ENCODE measurements at regions not wholly inside any gene's neighbourhood (a gene's known extent, or its start where the extent isn't known, plus 50 kb on each side); places are given as distances from the start of the nearest gene placed in this dataset.
"Not testable (repeated sequence)": the region's sequence is repeated elsewhere in the genome, so short reads cannot be mapped to it uniquely, and the experiment has no call there.

DNA sequence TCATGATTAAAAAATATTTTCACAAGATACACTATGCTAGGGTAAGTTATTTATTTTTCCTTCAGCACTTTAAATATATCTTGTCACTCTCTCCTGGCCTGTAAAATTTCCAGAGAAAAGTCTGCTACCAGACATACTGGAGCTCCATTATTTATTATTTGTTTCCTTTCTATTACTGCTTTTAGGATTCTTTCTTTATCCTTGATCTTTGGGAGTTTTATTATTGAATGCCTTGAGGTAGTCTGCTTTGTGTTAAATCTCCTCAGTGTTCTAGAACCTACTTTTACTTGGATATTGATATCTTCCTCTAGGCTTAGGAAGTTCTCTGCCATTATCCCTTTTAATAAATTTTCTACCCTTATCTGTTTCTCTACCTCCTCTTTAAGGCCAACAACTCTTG is 142.0 kb upstream of the TGFBR2 start:
- no peak for DNase-seq

GRCh38 chr3:30465454-30465853 is 140.9 kb upstream of the TGFBR2 start:
- DNase-seq, result no peak

DNA sequence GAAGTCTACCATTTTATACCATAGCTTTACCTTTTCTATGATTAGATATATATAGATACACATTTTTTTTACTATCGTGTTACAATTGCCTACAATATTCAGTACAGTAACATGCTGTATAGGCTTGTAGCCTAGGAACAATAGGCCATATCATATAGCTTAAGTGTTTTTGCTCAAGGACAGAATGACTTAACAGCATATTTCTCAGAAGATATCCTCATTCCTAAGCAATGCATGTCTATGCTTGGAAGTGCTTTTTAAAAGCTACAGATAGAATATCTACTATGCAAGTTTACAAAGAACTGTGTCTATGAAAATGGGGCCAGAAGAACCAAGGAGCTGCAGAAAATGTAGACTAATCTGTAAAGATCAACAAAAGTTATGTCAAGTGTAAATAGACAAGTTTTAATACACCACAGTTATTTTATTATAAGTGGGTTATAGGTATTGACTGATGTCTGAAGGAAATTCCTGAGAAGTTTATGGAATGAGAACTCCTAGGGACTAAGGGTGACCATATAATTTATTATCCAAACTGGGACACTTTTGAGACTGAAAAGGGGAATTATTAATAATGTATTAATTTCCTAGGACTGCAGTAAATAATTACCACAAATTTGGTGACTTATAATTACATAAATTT is 138.7 kb upstream of the TGFBR2 start:
- DNase-seq, result no peak

DNA sequence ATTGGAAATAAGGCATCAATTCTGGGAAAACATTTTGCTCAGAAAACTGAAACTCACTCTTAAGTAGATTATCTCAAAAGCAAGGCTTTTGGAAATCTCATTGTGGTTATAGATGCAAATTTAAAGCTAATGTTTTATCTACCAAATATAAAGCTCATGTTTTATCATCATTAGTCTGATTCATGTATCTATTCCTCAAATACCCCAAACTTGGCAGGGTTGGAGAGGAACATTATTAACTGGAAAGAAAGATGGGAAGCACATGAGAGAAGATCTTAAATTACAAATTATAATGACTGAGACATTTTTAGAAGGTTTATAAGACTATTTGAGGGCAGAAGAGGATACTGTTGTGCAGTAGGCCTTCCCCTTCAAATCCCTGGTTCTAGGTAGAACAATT is 137.3 kb upstream of the TGFBR2 start:
- no peak for DNase-seq

GRCh38 chr3:30470496-30470895 is 135.9 kb upstream of the TGFBR2 start:
- no peak for DNase-seq

GRCh38 chr3:30471066-30471465 is 135.3 kb upstream of the TGFBR2 start:
- no peak for DNase-seq

DNA sequence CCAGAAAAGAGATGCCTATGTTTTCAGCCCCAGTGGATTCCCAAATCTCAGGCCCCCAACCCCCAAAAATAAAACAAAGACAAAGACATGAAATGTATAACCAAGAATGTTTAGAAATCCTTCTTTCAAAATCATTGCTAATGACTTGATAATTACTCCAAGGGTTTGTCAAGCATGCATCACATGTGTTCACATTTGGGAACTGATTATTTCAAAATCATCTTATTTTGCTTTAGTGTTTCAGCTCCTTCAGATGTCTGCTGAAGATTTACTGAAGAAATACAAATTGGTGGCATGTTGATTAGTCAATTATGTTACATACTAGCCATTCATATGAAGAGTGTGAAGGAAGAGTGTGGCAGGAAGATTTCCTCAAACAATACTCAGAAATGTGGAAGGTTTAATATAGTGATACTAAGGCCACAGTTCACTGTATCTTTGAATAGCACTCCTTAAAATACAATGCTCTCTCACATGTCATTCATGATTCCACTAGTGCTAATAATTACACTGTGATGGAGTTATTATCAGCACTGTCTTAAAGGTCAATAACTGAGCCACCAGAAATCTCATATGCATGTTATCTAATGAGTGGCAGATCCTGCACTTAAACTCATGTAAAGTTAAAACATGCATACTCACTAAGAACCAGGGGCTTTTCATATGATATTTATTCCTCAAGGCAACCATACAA is 134.5 kb upstream of the TGFBR2 start:
- DNase-seq, result no peak

GRCh38 chr3:30473374-30474051 is 132.9 kb upstream of the TGFBR2 start:
- DNase-seq, result peak in 1 of 58 donors; percentile 4

- DNase-seq, result no peak
These were observed 132.0 kb upstream of the TGFBR2 start for GRCh38 chr3:30474371-30474770.

- DNase-seq, result no peak
These were observed 131.2 kb upstream of the TGFBR2 start for GRCh38 chr3:30475038-30475808.

DNA sequence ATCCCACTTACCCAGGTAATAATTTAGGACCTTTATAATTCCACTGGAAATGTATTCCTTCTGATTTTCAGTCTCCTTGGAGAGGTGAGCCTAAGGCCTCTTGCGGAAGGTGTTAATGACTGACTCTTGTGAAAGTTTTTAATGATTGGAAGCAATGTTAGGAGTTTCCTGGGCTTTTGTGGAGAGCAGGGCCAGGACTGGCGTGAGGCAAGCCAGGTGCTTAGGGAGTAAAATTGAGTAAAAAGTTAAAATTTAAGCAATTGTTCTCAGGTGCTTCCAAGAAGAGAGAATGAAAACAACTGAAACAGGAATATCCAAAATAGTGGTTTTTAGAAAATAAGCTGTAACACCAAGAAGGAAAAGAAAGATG is 130.6 kb upstream of the TGFBR2 start:
- DNase-seq, result no peak

GRCh38 chr3:30476368-30477084 is 129.9 kb upstream of the TGFBR2 start:
- no peak for DNase-seq

GRCh38 chr3:30477149-30477921 is 129.1 kb upstream of the TGFBR2 start:
- no peak for DNase-seq

- not testable (repeated sequence) for DNase-seq
These were observed 126.7 kb upstream of the TGFBR2 start for GRCh38 chr3:30479737-30480136.

- not testable (repeated sequence) for DNase-seq
These were observed 126.2 kb upstream of the TGFBR2 start for GRCh38 chr3:30480156-30480555.

- no peak for DNase-seq
These were observed 125.8 kb upstream of the TGFBR2 start for GRCh38 chr3:30480587-30480986.

DNA sequence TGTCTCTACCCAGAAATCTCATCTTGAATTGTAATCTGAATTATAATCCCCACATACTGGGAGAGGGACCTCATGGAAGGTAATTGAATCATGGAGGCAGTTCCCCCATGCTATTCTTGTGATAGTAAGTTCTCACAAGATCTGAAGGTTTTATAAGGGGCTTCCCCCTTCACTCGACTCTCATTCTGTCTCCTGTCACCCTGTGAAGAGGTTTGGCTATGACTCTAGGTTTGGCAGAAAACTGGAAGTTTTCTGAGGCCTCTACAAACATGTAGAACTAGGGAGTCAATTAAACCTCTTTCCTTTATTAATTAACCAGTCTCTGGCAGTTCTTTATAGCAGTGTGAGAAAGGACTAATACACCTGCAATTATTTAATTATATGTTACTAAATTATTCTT is 125.2 kb upstream of the TGFBR2 start:
- DNase-seq, result no peak

GRCh38 chr3:30484229-30484628 is 122.2 kb upstream of the TGFBR2 start:
- not testable (repeated sequence) for DNase-seq

DNA sequence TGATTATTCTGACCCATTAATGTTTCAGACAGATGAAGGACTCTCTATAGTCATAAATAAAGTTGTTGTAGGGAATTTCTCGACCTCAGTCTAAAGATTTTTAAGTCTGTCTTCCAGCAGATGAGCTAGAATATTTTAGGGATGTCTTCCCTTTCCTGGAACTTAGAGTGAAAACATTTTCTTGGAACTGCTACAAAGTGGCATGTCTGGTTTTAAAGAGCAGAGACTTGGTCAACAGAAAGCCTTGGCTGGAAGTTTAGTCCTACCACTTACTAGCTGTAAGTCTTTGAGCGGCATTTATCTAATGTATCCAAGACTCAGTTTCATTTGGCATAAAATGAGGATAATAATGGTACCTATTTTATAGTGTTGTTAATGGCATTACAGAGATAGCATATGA is 120.0 kb upstream of the TGFBR2 start:
- no peak for DNase-seq

DNA sequence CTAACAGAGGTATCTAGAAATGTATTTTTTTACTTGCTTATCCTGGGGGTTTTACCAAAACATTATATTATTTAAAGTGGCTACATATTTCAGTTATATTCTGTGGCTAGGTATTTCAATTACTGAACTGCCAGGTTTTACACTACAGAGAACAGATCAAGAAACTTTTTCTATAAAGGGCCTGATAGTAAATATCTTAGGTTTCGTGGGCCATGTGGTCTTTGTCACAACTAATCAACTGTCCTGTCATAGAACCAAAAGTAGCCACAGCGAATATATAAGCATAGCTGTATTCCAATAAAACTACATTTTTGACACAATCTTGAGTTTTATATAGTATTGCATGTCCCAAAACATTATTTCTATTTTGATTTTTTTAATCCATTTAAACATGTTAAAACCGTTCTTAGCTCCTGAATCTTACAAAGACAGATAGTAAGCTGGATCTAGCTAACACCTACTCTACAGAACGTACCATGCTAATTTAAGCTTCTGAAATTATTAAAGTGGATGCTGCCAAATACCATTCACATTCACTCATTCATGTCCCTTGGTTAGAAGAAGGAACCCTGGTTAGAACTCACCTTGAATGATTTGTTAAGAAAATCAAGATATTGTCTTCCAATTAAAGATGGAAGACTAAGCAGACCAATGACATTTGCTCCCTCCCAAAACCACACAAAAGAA is 118.2 kb upstream of the TGFBR2 start:
- no peak for DNase-seq

Measured in anterior cingulate cortex (tissue), 58 donors.